OCI-LY7 (cell line): ENCODE measurements at regions not wholly inside any gene's neighbourhood (a gene's known extent, or its start where the extent isn't known, plus 50 kb on each side); places are given as distances from the start of the nearest gene placed in this dataset.

Experiments
- BruUV-seq: library from RNA; stranded (reverse); fragments of 400-500 nt; replicated peaks from 2 replicates; lab custom pipeline; 2021; lab: Mats Ljungman, UMichigan
- CTCF ChIA-PET: fragments of 300-600 bp; sonication (Branson Sonifier 250); formaldehyde crosslinking; loops from one replicate; lab custom pipeline; 2022; ENCODE audit warnings: antibody characterized with exemption; ENCODE audit not compliant: unreplicated experiment; lab: Charles Lee
- POLR2A ChIA-PET: fragments of 300-600 bp; sonication (Branson Sonifier 250); formaldehyde crosslinking; loops from one replicate; lab custom pipeline; 2022; ENCODE audit warnings: antibody characterized with exemption; lab: Charles Lee
- DNase-seq: peaks from one replicate; pipeline ENCODE4 v3.0.0-alpha.2; 2015; ENCODE audit warnings: low spot score
- H2AFZ ChIP-seq: fragments of 200-600 bp; sonication (generic), shearing (Covaris generic); 2 replicates; pipeline ENCODE4 v1.6.1; 2014; ENCODE audit warnings: mild to moderate bottlenecking, antibody characterized with exemption, low read length, moderate library complexity
- H3K27ac ChIP-seq: fragments of 200-600 bp; sonication (generic); 2 replicates; pipeline ENCODE4 v1.5.1; 2014; ENCODE audit warnings: mixed run types, low read depth, mild to moderate bottlenecking, moderate library complexity, low read length, inconsistent platforms; ENCODE audit not compliant: poor library complexity, severe bottlenecking
- H3K36me3 ChIP-seq: fragments of 200-600 bp; sonication (generic); 2 replicates; pipeline ENCODE4 v1.6.1; 2014; ENCODE audit warnings: mild to moderate bottlenecking, antibody characterized with exemption, low read length, moderate library complexity, mixed read lengths; ENCODE audit not compliant: insufficient read depth
- H3K4me1 ChIP-seq: fragments of 200-600 bp; sonication (generic); 2 replicates; pipeline ENCODE4 v1.5.1; 2014; ENCODE audit warnings: mild to moderate bottlenecking, low read length; ENCODE audit not compliant: insufficient read depth, poor library complexity, severe bottlenecking
- H3K4me2 ChIP-seq: fragments of 200-600 bp; sonication (generic); 2 replicates; pipeline ENCODE4 v1.6.1; 2014; ENCODE audit warnings: mild to moderate bottlenecking, low read length
- H3K4me3 ChIP-seq: fragments of 200-600 bp; sonication (generic); 2 replicates; pipeline ENCODE4 v1.5.1; 2014; ENCODE audit warnings: mild to moderate bottlenecking, low read depth, low read length; ENCODE audit not compliant: poor library complexity, severe bottlenecking
- H3K79me2 ChIP-seq: fragments of 200-600 bp; sonication (generic); 2 replicates; pipeline ENCODE4 v1.6.1; 2016; ENCODE audit warnings: low read depth, mild to moderate bottlenecking, low read length, moderate library complexity, mixed read lengths; ENCODE audit not compliant: insufficient read depth
- H3K9me2 ChIP-seq: fragments of 200-600 bp; sonication (generic); 2 replicates; pipeline ENCODE4 v1.6.1; 2016; ENCODE audit warnings: mild to moderate bottlenecking, low read length, mixed read lengths; ENCODE audit not compliant: insufficient read depth
- H3K9me3 ChIP-seq: fragments of 200-600 bp; sonication (generic); 2 replicates; pipeline ENCODE4 v1.6.1; 2014; ENCODE audit warnings: mild to moderate bottlenecking, mixed run types, low read length, mixed read lengths
- H4K20me1 ChIP-seq: fragments of 200-600 bp; sonication (generic); 2 replicates; pipeline ENCODE4 v1.6.1; 2014; ENCODE audit warnings: mild to moderate bottlenecking, antibody characterized with exemption, low read length, moderate library complexity, mixed read lengths; ENCODE audit not compliant: insufficient read depth
- EZH2phosphoT487 ChIP-seq: fragments of 200-600 bp; sonication (generic); IDR thresholded peaks from 2 replicates; pipeline ENCODE4 v1.6.1; 2018; ENCODE audit warnings: low read depth, borderline replicate concordance, mild to moderate bottlenecking, mixed run types, antibody characterized with exemption, low read length, moderate library complexity, mixed read lengths
- intact Hi-C: fragments of 100-400 bp; cut with micrococcal nuclease; formaldehyde crosslinking; loops from one replicate; pipeline ENCODE4 v1.10.0; 2022; ENCODE audit not compliant: unreplicated experiment
- TF ChIP-seq, protein P1 (sequence below): fragments of 200-600 bp; sonication (generic); conservative IDR thresholded peaks from 2 replicates; pipeline ENCODE4 v1.5.1; 2014; ENCODE audit warnings: mild to moderate bottlenecking, antibody characterized with exemption, low read length, moderate library complexity, mixed read lengths

GRCh38 chr13:63972328-63972727 lies 2556.7 kb upstream of the PCDH20 start:
- Histone ChIP-seq H4K20me1 (no peaks in the 10 kb centered on the region), H3K4me1 (no peaks in the 10 kb centered on the region), H3K4me3 (no peak overlapping the region), H3K79me2 (no peaks in the 10 kb centered on the region), H3K9me2 (no peaks in the 10 kb centered on the region), H3K4me2 (no peak overlapping the region), H2AFZ (no peak overlapping the region), H3K9me3 (no peaks in the 10 kb centered on the region), H3K36me3 (no peaks in the 10 kb centered on the region), H3K27ac (no peak overlapping the region)
- no peak for DNase-seq
- CTCF ChIA-PET = no interaction called here
- TF ChIP-seq EZH2phosphoT487 = no peak
- TF ChIP-seq, protein P1, sequence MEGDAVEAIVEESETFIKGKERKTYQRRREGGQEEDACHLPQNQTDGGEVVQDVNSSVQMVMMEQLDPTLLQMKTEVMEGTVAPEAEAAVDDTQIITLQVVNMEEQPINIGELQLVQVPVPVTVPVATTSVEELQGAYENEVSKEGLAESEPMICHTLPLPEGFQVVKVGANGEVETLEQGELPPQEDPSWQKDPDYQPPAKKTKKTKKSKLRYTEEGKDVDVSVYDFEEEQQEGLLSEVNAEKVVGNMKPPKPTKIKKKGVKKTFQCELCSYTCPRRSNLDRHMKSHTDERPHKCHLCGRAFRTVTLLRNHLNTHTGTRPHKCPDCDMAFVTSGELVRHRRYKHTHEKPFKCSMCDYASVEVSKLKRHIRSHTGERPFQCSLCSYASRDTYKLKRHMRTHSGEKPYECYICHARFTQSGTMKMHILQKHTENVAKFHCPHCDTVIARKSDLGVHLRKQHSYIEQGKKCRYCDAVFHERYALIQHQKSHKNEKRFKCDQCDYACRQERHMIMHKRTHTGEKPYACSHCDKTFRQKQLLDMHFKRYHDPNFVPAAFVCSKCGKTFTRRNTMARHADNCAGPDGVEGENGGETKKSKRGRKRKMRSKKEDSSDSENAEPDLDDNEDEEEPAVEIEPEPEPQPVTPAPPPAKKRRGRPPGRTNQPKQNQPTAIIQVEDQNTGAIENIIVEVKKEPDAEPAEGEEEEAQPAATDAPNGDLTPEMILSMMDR = no peak
- POLR2A ChIA-PET = interaction anchor here (0.6 kb wide), 1 partner anchor 1090 kb away, joined by 3 read pairs; no protein-coding TSS in a partner anchor
- no TSS peak for BruUV-seq
- intact Hi-C loops = no loop called here

DNA sequence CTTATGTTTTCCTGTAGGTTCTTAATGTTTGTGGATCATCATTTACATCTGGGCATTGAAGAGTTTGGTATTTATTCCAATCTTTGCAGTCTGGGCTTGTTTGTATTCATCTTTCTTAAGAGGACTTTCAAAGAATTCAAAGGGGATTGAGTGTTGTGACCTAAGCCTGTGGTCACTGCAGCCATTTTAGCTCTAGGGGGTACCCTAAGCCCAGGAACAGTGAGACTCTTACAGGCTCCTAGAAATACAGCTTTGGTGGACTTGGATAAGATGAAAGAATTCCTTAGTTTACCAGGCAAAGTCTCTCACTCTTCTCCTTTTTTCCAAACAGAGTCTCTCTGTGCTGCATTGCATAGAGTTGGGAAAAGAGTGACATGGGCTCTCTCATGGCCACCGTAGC lies 2539.0 kb upstream of the PCDH20 start:
- CTCF ChIA-PET = no interaction called here
- H2AFZ ChIP-seq = no peak overlapping the region
- intact Hi-C loops = no loop called here

DNA sequence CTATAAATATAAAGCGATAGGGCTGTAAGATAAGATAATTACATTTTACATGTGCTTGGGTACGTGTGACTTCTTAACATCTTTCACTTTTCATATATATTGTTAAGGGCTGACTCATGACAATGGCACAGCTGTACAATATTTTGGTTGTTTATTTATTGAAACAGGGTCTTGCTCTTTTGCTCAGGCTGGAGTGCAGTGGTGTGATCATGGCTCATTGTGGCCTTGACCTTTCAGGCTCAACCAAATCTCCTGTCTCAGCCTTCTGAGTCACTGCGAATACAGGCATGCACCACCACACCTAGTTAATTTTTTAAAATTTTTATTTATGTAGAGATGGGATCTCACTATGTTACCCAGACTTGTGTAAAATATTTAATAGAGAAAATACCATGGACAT lies 2532.4 kb upstream of the PCDH20 start:
- Histone ChIP-seq H3K9me2 (no peaks in the 10 kb centered on the region), H3K4me3 (no peak overlapping the region), H3K27ac (no peak overlapping the region), H3K9me3 (no peaks in the 10 kb centered on the region), H4K20me1 (no peaks in the 10 kb centered on the region), H3K79me2 (no peaks in the 10 kb centered on the region), H2AFZ (no peak overlapping the region), H3K4me2 (no peak overlapping the region), H3K4me1 (no peaks in the 10 kb centered on the region), H3K36me3 (no peaks in the 10 kb centered on the region)
- ChIA-PET CTCF (no interaction called here), POLR2A (no interaction called here)
- DNase-seq = no peak
- TF ChIP-seq, protein P1 = no peak
- TF ChIP-seq EZH2phosphoT487 = no peak
- no TSS peak for BruUV-seq
- intact Hi-C loops = no loop called here

More for the DNA sequence above, 2539.0 kb upstream of the PCDH20 start:
- H3K36me3 ChIP-seq = no peaks in the 10 kb centered on the region
- H3K4me2 ChIP-seq = no peak overlapping the region
- no peak overlapping the region for H3K27ac ChIP-seq
- no peaks in the 10 kb centered on the region for H4K20me1 ChIP-seq
- H3K4me3 ChIP-seq = no peak overlapping the region
- BruUV-seq = no TSS peak
- TF ChIP-seq EZH2phosphoT487 = no peak
- TF ChIP-seq, protein P1 = no peak
- H3K9me2 ChIP-seq = no peaks in the 10 kb centered on the region
- POLR2A ChIA-PET = no interaction called here
- DNase-seq = no peak
- H3K79me2 ChIP-seq = no peaks in the 10 kb centered on the region
- no peaks in the 10 kb centered on the region for H3K4me1 ChIP-seq
- H3K9me3 ChIP-seq = no peaks in the 10 kb centered on the region
